Sigmoid colon (tissue), 6 donors: ENCODE measurements at regions not wholly inside any gene's neighbourhood (a gene's known extent, or its start where the extent isn't known, plus 50 kb on each side); places are given as distances from the start of the nearest gene placed in this dataset.

Experiments
- DNase-seq: peaks from one replicate; pipeline ENCODE4 v3.0.0-alpha.2; 2019
- H3K27ac ChIP-seq, 4 donors: fragments of 200-600 bp; sonication (generic); one replicate each; pipeline ENCODE4 v1.5.1; 2016 to 2019; ENCODE audit warnings: mild to moderate bottlenecking in 1 of 4
- H3K27me3 ChIP-seq, 3 donors: fragments of 200-600 bp; sonication (generic); one replicate each; pipeline ENCODE4 v1.5.1; 2019; ENCODE audit warnings: mild to moderate bottlenecking in 1 of 3
- H3K36me3 ChIP-seq, 4 donors: fragments of 200-600 bp; sonication (generic); one replicate each; pipeline ENCODE4 v1.5.1; 2016 to 2019
- H3K4me1 ChIP-seq, 4 donors: fragments of 200-600 bp; sonication (generic); one replicate each; pipeline ENCODE4 v1.5.1; 2017 to 2019
- H3K4me3 ChIP-seq, 4 donors: fragments of 200-600 bp; sonication (generic); one replicate each; pipeline ENCODE4 v1.5.1; 2017 to 2019; ENCODE audit warnings: mild to moderate bottlenecking in 2 of 4, moderate library complexity in 1 of 4
- H3K9me3 ChIP-seq, 4 donors: fragments of 200-600 bp in 3 of 4; sonication (generic) in 3 of 4; one replicate each; pipeline versions ENCODE4 v1.5.1 to v1.6.1; 2013 to 2019
- EP300 ChIP-seq, 4 donors: sonication (generic); formaldehyde crosslinking; IDR thresholded peaks; one replicate each; pipeline ENCODE4 v1.6.1; 2017; ENCODE audit warnings: antibody characterized with exemption in 4 of 4
- POLR2A ChIP-seq, 2 donors: fragments of 450-650 bp; IDR thresholded peaks; one replicate each; pipeline ENCODE4 v1.6.1; 2016; ENCODE audit warnings: antibody characterized with exemption in 2 of 2, mild to moderate bottlenecking in 2 of 2, moderate library complexity in 2 of 2
- POLR2AphosphoS5 ChIP-seq, 4 donors: sonication (generic); formaldehyde crosslinking; IDR thresholded peaks; one replicate each; pipeline ENCODE4 v1.6.1; 2017; ENCODE audit warnings: antibody characterized with exemption in 4 of 4
- WGBS, 2 donors: extraction: QIAGEN DNeasy Blood & Tissue Kit; methylation state at CpG; one replicate each; pipeline ENCODE4 v1.1.7; 2013; 5-methylcytosine and 5-hydroxymethylcytosine counted together
- intact Hi-C: fragments of 100-400 bp; cut with DNase I; formaldehyde crosslinking; loops from one replicate; pipeline ENCODE4 v1.15.1; 2023
- TF ChIP-seq, protein P1 (sequence below), 4 experiments: fragments of 450-650 bp in 3 of 4; fragments of 200-600 bp in 1 of 4; IDR thresholded peaks; one replicate each; pipeline ENCODE4 v1.5.1; 2016 to 2019; ENCODE audit warnings: antibody characterized with exemption in 4 of 4, mild to moderate bottlenecking in 3 of 4, moderate library complexity in 2 of 4
- donor health status: healthy with polysubstance abuse.
- donor health status: healthy.

DNA sequence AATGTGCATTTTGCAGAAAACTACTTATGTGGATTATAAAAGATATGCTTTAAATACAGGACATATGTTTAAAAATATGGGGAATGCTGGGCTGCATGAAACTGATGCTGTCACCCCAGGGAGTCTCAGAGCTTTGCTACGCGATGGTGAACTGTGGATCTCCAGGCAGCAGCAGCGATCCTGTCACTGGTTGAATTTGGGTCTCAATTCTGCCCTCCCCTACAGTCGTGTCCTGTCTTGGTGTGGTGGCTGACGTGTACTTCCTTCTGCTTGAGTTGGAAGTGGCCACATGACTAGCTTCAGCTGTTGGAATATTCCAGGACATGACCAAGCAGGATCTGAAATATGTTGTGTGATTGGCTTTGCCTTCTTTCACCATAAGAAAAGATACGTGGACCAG is 222.9 kb upstream of the AJAP1 start:
- no peak overlapping the region for H3K27ac ChIP-seq
- intact Hi-C loops: no loop called here
- DNase-seq: no peak
- H3K4me1 ChIP-seq: no peaks in the 10 kb centered on the region
- no peaks in the 10 kb centered on the region for H3K9me3 ChIP-seq
- H3K4me3 ChIP-seq: no peak overlapping the region
- no peaks in the 10 kb centered on the region for H3K36me3 ChIP-seq
- no peaks in the 10 kb centered on the region for H3K27me3 ChIP-seq
- TF ChIP-seq, protein P1, sequence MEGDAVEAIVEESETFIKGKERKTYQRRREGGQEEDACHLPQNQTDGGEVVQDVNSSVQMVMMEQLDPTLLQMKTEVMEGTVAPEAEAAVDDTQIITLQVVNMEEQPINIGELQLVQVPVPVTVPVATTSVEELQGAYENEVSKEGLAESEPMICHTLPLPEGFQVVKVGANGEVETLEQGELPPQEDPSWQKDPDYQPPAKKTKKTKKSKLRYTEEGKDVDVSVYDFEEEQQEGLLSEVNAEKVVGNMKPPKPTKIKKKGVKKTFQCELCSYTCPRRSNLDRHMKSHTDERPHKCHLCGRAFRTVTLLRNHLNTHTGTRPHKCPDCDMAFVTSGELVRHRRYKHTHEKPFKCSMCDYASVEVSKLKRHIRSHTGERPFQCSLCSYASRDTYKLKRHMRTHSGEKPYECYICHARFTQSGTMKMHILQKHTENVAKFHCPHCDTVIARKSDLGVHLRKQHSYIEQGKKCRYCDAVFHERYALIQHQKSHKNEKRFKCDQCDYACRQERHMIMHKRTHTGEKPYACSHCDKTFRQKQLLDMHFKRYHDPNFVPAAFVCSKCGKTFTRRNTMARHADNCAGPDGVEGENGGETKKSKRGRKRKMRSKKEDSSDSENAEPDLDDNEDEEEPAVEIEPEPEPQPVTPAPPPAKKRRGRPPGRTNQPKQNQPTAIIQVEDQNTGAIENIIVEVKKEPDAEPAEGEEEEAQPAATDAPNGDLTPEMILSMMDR (IDR thresholded peaks at IDR 0.05): no peak
- no peak for TF ChIP-seq POLR2AphosphoS5 (IDR thresholded peaks at IDR 0.05)
- no peak for TF ChIP-seq EP300 (IDR thresholded peaks at IDR 0.05)
- TF ChIP-seq POLR2A (IDR thresholded peaks at IDR 0.05): no peak
- WGBS, 2 donors: 80 to 81% methylated on average over 6 of the region's 6 CpGs

DNA sequence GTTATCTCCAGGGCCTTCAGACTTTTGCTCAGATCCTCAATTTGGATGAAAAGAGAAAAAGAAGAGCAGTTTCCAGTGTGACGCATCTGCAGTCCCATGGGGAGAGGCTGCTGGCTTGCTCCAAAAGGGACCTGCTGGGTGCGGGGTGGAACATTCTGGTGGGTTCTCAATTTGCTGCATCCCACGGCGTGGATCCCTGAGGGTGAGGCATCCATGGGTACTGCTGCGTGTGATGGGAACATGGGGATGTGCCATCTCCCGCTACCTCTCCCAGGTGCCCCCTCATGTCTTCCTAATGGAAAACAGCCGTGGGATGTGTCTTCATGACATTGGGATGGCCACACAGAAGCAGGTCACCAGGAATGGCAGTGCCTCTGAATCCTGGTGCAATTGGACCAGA is 221.3 kb upstream of the AJAP1 start:
- DNase-seq: no peak
- intact Hi-C loops: no loop called here
- Histone ChIP-seq H3K27me3 (no peaks in the 10 kb centered on the region), H3K27ac (no peak overlapping the region), H3K36me3 (no peaks in the 10 kb centered on the region), H3K9me3 (no peaks in the 10 kb centered on the region), H3K4me3 (no peak overlapping the region), H3K4me1 (no peaks in the 10 kb centered on the region)
- 84 to 92% methylated on average over 7 of the region's 7 CpGs for WGBS, 2 donors
- TF ChIP-seq POLR2A (IDR thresholded peaks at IDR 0.05) (no peak), POLR2AphosphoS5 (IDR thresholded peaks at IDR 0.05) (no peak), EP300 (IDR thresholded peaks at IDR 0.05) (no peak)
- TF ChIP-seq, protein P1 (IDR thresholded peaks at IDR 0.05): no peak

DNA sequence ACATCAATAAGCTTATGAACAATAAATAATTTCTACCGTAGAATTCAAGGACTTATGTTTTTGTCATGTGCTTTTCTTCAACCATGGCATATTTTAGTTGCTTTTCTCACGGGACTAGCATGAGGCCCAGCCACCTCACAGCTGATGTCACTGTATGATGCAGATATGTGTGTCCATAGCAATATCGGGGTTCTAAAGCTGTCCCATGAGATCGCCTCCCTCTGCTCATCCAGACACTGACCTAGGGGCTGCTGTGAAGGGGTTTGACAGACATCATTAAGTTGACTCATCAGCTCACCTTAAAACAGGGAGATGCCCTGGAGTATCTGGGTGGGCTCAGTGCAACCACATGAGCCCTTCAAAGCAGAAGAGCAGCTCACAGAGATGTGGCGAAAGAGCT is 210.3 kb upstream of the AJAP1 start:
- H3K4me3 ChIP-seq: no peak overlapping the region
- WGBS, 2 donors: 62 to 87% methylated on average over 5 of the region's 5 CpGs
- no peak for DNase-seq
- H3K9me3 ChIP-seq: no peaks in the 10 kb centered on the region
- H3K27me3 ChIP-seq: peaks cover 0 to 45% (median 14%) of the 10 kb centered on the region in 3 donors
- no peak for TF ChIP-seq POLR2AphosphoS5 (IDR thresholded peaks at IDR 0.05)
- TF ChIP-seq EP300 (IDR thresholded peaks at IDR 0.05): no peak
- TF ChIP-seq, protein P1 (IDR thresholded peaks at IDR 0.05): no peak
- no peak for TF ChIP-seq POLR2A (IDR thresholded peaks at IDR 0.05)
- no peaks in the 10 kb centered on the region for H3K36me3 ChIP-seq
- H3K27ac ChIP-seq: no peak overlapping the region
- intact Hi-C loops: no loop called here
- no peaks in the 10 kb centered on the region for H3K4me1 ChIP-seq

DNA sequence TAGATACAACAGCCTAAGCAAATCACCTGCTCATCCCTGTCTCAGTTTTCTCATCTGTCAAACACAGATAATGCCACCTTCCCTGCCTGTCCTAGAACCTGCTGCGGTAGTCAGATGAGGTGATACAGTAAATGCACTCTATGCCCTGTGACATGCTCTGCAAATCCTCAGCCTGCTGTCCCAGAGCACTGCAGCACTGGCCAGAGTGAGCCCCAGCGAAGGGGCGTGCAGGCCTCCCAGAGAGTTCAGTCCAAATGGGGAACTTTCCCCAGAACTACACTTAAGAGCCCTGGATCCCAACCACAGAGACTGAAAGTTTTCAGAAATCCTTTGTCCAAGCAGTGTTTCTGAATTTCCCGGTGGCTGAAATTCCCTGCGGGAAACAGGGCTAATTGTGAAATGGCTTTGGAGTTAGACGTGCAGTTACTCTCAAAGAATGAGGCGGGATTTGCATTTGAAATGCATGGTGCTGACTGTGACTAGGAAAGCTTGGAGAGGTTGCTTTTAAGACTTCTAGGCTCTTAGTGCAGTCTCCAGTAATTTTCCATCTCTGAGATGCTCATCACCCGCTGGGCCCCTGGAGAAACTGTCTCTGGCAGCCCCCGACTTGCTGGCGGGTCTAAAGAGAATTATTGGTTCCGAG is 206.5 kb upstream of the AJAP1 start:
- no peak for DNase-seq
- Histone ChIP-seq H3K27me3 (peaks cover 0 to 22% (median 14%) of the 10 kb centered on the region in 3 donors), H3K4me1 (no peaks in the 10 kb centered on the region), H3K27ac (no peak overlapping the region), H3K9me3 (no peaks in the 10 kb centered on the region), H3K36me3 (no peaks in the 10 kb centered on the region), H3K4me3 (no peak overlapping the region)
- TF ChIP-seq EP300 (IDR thresholded peaks at IDR 0.05) (no peak), POLR2AphosphoS5 (IDR thresholded peaks at IDR 0.05) (no peak), POLR2A (IDR thresholded peaks at IDR 0.05) (no peak)
- TF ChIP-seq, protein P1 (IDR thresholded peaks at IDR 0.05): no peak
- WGBS, 2 donors: 57 to 75% methylated on average over 11 of the region's 11 CpGs
- intact Hi-C loops: no loop called here

DNA sequence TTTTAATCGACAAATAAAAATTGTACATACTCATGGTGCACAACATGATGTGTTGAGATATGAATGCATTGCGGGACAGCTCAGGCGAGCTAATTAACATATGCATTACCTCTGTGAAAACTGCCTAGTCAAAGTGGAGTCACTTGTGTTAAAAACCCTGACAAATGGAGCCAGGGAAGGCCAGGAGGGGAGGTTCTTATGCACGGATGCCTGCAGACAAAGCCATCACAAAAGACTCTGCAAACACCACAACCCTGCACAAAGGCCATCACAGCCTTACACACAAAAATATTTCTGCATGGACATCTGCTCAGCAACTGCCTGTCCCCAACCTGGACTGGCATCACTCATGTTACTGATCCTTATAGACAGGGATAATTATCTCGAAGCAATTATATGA is 204.4 kb upstream of the AJAP1 start:
- intact Hi-C loops: no loop called here
- DNase-seq: no peak
- Histone ChIP-seq H3K27ac (no peak overlapping the region), H3K9me3 (no peaks in the 10 kb centered on the region), H3K27me3 (peaks cover 0 to 7% (median 4%) of the 10 kb centered on the region in 3 donors), H3K4me3 (no peak overlapping the region), H3K4me1 (no peaks in the 10 kb centered on the region), H3K36me3 (no peaks in the 10 kb centered on the region)
- TF ChIP-seq POLR2AphosphoS5 (IDR thresholded peaks at IDR 0.05) (no peak), POLR2A (IDR thresholded peaks at IDR 0.05) (no peak), EP300 (IDR thresholded peaks at IDR 0.05) (no peak)
- TF ChIP-seq, protein P1 (IDR thresholded peaks at IDR 0.05): no peak
- WGBS, 2 donors: 77 to 85% methylated on average over 5 of the region's 5 CpGs
